Sciatic nerve (tissue), 2 donors: ENCODE measurements at regions not wholly inside any gene's neighbourhood (a gene's known extent, or its start where the extent isn't known, plus 50 kb on each side); places are given as distances from the start of the nearest gene placed in this dataset.
"Not testable (repeated sequence)": the region's sequence is repeated elsewhere in the genome, so short reads cannot be mapped to it uniquely, and the experiment has no call there.

Experiments used
- ATAC-seq: fragments of 200-7000 bp; cut with Tn5 transposase; one replicate; pipeline ENCODE4 v1.9.1; 2020; ENCODE audit warnings: mild to moderate bottlenecking, moderate library complexity
- DNase-seq: peaks from one replicate; pipeline ENCODE4 v3.0.0-alpha.2; 2020; ENCODE audit warnings: low spot score
- intact Hi-C: fragments of 100-400 bp; cut with DNase I; formaldehyde crosslinking; loops from one replicate; pipeline ENCODE4 v1.14.2; 2022
- donor health status: DM: no; HTN: no; CAD: no.
- donor health status: DM: no; HTN: no; CAD: no.

GRCh38 chr1:118388301-118388959, 203.4 kb upstream of the SPAG17 start:
- intact Hi-C loops, result no loop called here
- ATAC-seq (no peak), DNase-seq (no peak)

DNA sequence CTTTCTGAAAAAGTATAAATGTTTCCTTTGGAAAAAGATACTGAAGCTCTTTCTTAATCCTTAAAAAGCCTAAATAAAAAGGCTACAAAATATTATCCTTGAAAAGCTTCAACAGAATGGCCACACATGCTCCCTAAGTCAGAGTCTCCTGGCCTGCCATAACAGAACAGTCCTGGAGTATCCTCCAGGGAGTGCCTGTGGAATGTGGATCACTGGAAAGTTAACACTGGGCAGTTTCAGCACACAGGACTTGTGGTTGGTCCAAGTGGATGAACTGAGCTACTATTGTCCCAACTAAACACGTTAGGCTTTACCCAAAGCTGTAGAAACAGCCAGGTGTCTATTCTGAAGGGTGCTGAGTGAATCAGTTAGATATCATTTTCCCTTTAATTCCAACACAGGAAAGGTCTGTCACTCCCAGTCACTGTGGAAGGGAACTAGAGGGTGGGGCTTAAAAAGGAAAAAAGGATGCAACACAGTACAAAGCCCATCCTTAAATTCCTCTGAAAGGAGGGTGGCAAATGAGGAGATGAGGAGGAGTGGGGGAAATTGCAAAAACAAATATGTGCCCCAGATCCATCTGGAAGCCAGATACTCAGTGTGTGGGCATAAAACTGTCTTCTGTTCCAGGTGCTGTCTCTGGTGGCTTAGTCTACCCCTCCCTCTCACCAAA, 196.3 kb upstream of the SPAG17 start:
- intact Hi-C loops, result no loop called here
- ATAC-seq, result peak; percentile 95
- DNase-seq, result no peak

- ATAC-seq, intact Hi-C loops: not testable (repeated sequence)
Measured at GRCh38 chr1:118377183-118377582, 192.2 kb upstream of the SPAG17 start.

GRCh38 chr1:118371612-118372011, 186.6 kb upstream of the SPAG17 start:
- DNase-seq, result no peak
- no peak for ATAC-seq
- intact Hi-C loops, result no loop called here

More at GRCh38 chr1:118377183-118377582, 192.2 kb upstream of the SPAG17 start:
- DNase-seq, result not testable (repeated sequence)

GRCh38 chr1:118370861-118371260, 185.8 kb upstream of the SPAG17 start:
- DNase-seq (no peak), ATAC-seq (no peak)
- intact Hi-C loops, result no loop called here

GRCh38 chr1:118366286-118366685, 181.3 kb upstream of the SPAG17 start:
- intact Hi-C loops, result no loop called here
- ATAC-seq (no peak), DNase-seq (no peak)

GRCh38 chr1:118364882-118365281, 179.9 kb upstream of the SPAG17 start:
- intact Hi-C loops, result no loop called here

GRCh38 chr1:118363396-118363795, 178.4 kb upstream of the SPAG17 start:
- DNase-seq, result no peak
- intact Hi-C loops, result no loop called here
- no peak for ATAC-seq

More at GRCh38 chr1:118364882-118365281, 179.9 kb upstream of the SPAG17 start:
- ATAC-seq (no peak), DNase-seq (no peak)

DNA sequence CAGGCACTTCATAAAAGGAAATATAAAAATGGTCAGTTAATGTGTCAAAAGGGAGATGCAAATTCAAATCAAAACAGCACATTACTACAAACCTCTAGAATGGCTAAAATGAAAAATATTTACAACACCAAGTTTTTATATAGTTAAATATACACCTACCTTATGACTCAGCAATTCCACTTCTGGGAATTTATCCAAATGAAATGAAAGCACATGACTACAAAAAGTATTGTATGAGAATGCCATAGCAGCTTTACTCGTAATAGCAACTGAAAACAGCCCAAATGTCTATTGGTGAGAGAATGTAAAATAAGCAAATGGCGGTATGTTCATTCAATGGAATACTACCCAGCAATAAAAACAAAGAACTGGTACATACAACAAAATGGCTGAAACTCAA, 175.8 kb upstream of the SPAG17 start:
- no peak for ATAC-seq
- no peak for DNase-seq
- intact Hi-C loops, result no loop called here

GRCh38 chr1:118346936-118347335, 161.9 kb upstream of the SPAG17 start:
- ATAC-seq (no peak), DNase-seq (no peak)
- intact Hi-C loops, result no loop called here

GRCh38 chr1:118340928-118341910, 156.2 kb upstream of the SPAG17 start:
- intact Hi-C loops, result no loop called here
- ATAC-seq (no peak), DNase-seq (no peak)

DNA sequence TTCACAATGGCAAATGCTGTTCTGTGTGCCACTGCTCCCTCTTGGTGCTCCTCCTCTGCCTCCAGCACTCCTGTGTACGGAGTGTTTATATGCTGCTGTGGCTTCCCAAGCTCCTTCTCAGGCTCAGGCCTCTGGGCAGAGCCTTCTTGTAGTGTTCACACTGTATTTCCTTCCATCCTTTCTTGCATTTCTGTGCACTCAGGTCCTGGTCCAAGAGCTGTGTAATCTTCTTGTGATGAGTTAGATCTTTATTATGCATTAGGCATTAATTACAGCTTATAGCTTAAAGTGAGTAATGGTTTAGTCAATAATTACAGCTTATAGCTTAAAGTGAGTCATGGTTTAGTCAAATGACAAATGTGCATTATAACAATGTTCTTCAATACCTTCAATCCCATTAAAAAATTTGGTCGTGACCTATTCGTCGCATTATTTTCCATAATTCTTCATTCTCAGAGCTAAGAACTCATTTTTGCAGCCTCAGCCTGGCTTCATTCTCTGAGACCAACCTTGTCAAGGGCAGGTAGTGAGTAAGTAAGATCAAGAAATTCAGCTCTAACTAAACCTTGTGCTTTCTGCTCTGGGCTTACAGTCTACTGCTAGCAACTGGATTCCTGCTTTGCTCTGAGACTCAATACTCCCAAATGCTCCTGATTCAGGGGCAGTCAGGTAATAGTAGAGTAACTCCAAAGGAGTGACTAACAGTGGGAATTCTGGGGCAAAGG, 154.5 kb upstream of the SPAG17 start:
- DNase-seq, result no peak
- peak; percentile 45 for ATAC-seq
- intact Hi-C loops, result no loop called here

- ATAC-seq (peak; percentile 54), DNase-seq (no peak)
- intact Hi-C loops, result no loop called here
Measured at GRCh38 chr1:118338936-118339335, 153.9 kb upstream of the SPAG17 start.

DNA sequence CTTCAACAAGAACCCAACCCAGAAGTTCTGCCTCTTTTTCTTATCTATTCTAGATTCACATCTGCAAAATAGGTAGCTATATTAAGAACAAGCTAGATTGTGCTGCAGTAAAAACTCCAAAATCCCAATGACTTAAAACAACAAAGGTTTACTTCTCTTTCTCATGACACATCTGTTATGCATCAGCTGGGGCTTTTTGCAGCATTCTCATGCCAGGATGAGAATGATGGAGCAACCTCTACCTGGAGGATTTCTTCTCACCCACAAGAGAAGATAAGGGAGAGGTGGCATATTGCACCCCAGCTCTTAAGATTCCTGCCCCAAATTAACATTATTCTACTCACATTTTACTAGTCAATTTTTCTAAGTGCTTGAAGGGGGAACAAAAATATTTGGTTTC, 152.3 kb upstream of the SPAG17 start:
- no peak for ATAC-seq
- intact Hi-C loops, result no loop called here
- DNase-seq, result no peak

GRCh38 chr1:118335331-118335732, 150.3 kb upstream of the SPAG17 start:
- intact Hi-C loops, result no loop called here
- DNase-seq (no peak), ATAC-seq (no peak)

DNA sequence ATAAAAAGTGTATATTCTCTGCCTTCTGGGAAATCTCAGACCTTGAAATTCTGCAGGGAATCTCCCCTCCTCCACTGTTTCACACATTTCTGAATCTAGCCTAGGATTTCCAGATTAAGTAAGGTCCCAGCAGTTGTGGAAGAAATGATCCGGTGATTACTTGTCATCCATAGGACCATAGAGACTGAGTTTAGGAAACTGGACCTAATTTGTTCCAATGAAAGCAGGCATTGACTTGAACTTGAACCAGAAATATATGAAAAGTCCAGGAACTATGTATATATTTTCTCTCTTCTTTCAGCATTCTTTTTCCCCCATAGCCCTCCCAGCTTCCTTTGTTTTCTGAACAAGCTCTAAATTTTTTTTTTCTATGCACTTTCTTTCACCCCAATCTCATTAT, 149.5 kb upstream of the SPAG17 start:
- intact Hi-C loops, result no loop called here
- DNase-seq, result no peak
- no peak for ATAC-seq

- DNase-seq (no peak), ATAC-seq (no peak)
- intact Hi-C loops, result no loop called here
Measured at GRCh38 chr1:118333601-118334210, 148.7 kb upstream of the SPAG17 start.

DNA sequence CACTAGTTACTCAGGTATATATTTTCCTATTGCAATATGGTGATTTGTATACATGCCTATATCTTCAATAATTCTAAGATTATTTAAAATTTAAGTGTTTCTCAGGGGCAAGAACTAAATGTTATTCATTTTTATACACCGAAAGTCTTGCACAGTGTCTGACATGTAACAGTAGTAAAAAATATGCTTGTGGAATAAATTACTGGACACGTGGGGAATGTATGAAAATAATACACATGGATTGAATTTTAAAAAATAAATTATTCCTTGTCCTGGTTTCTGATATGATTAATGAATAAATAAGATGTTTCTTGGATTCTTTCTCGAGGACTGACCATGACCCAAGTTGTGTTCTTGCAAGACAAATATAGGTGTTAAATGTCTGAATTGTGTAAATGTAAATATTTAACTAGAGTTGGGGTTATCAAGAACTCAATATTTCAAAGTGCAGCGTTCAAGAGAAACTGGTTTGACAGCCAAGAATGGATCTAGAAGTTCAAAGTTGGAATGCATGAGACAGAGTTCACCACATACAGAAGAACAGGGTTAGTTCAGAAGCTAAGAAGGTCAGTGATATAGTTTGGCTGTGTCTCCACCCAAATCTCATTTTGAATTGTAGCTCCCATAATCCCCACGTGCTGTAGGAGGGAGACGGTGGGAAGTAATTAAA, 142.1 kb upstream of the SPAG17 start:
- DNase-seq, result no peak
- no peak for ATAC-seq
- intact Hi-C loops, result no loop called here
